Loucy (cell line): ENCODE measurements at regions not wholly inside any gene's neighbourhood (a gene's known extent, or its start where the extent isn't known, plus 50 kb on each side); places are given as distances from the start of the nearest gene placed in this dataset.

Experiments
- H2AFZ ChIP-seq: fragments of 200-600 bp; sonication (generic); 2 replicates; pipeline ENCODE4 v1.6.0; 2016; ENCODE audit warnings: antibody characterized with exemption, mild to moderate bottlenecking, low read length, moderate library complexity
- H3F3A ChIP-seq: fragments of 200-600 bp; 2 replicates; pipeline ENCODE4 v1.6.0; 2016; ENCODE audit warnings: antibody characterized with exemption, low read depth, mild to moderate bottlenecking
- H3K27me3 ChIP-seq: fragments of 200-600 bp; sonication (generic); 2 replicates; pipeline ENCODE4 v1.6.1; 2014; ENCODE audit warnings: low read length, mild to moderate bottlenecking; ENCODE audit not compliant: insufficient read depth, poor library complexity, severe bottlenecking
- H3K36me3 ChIP-seq: fragments of 200-600 bp; sonication (generic); 2 replicates; pipeline ENCODE4 v1.6.1; 2016; ENCODE audit warnings: low read length; ENCODE audit not compliant: insufficient read depth
- H3K4me1 ChIP-seq: fragments of 200-600 bp; sonication (generic); 2 replicates; pipeline ENCODE4 v1.5.1; 2014; ENCODE audit warnings: low read length, mild to moderate bottlenecking; ENCODE audit not compliant: insufficient read depth, poor library complexity, severe bottlenecking
- H3K4me2 ChIP-seq: fragments of 200-600 bp; sonication (generic); 2 replicates; pipeline ENCODE4 v1.6.0; 2014; ENCODE audit warnings: antibody characterized with exemption, low read length, low read depth, mild to moderate bottlenecking; ENCODE audit not compliant: poor library complexity, severe bottlenecking
- H3K4me3 ChIP-seq: fragments of 200-600 bp; sonication (generic); 2 replicates; pipeline ENCODE4 v1.5.1; 2014; ENCODE audit warnings: low read length, mild to moderate bottlenecking, mixed read lengths; ENCODE audit not compliant: poor library complexity, severe bottlenecking
- H3K79me2 ChIP-seq: fragments of 200-600 bp; sonication (generic); 2 replicates; pipeline ENCODE4 v1.6.1; 2014; ENCODE audit warnings: low read length; ENCODE audit not compliant: insufficient read depth
- H3K9ac ChIP-seq: fragments of 200-600 bp; sonication (generic); 2 replicates; pipeline ENCODE4 v1.6.0; 2014; ENCODE audit warnings: mild to moderate bottlenecking, low read depth, low read length, moderate library complexity; ENCODE audit not compliant: poor library complexity, severe bottlenecking
- H3K9me2 ChIP-seq: fragments of 200-600 bp; sonication (generic); replicated peaks from 2 replicates; pipeline ENCODE4 v1.6.1; 2016; ENCODE audit warnings: low read depth, low read length, mixed read lengths
- H3K9me3 ChIP-seq: fragments of 200-600 bp; sonication (generic); 2 replicates; pipeline ENCODE4 v1.6.1; 2014; ENCODE audit warnings: mild to moderate bottlenecking, antibody characterized with exemption, low read length, low read depth; ENCODE audit not compliant: insufficient read depth
- H4K20me1 ChIP-seq: fragments of 200-600 bp; sonication (generic); 2 replicates; pipeline ENCODE4 v1.6.0; 2014; ENCODE audit warnings: antibody characterized with exemption, low read length, mild to moderate bottlenecking; ENCODE audit not compliant: insufficient read depth, poor library complexity, severe bottlenecking
- EZH2phosphoT487 ChIP-seq: fragments of 200-600 bp; IDR thresholded peaks from 2 replicates; pipeline ENCODE4 v1.6.1; 2018; ENCODE audit warnings: antibody characterized with exemption, mild to moderate bottlenecking, moderate library complexity, borderline replicate concordance
- TF ChIP-seq, protein P1 (sequence below): fragments of 200-600 bp; sonication (generic); conservative IDR thresholded peaks from 2 replicates; pipeline ENCODE4 v1.5.1; 2014; ENCODE audit warnings: mild to moderate bottlenecking, antibody characterized with exemption, low read length

DNA sequence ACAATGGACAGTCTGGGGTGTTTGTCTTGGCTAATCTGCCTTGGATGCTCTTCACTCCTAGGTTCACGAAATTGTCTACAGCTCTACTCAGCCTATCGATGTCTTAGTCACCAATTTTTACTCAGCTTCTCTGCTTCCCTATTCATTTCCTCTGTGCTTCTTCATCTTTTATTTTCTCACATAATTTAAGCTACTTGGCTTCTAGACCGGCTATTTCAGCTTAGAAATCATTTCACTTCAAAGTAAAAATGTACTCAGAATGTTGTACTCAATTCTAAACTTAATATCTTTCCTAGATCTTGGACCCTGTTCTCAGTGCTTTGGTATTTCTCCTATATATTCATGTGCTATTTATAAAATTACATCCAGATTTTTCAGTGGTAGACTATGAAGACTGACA, 430.0 kb upstream of the FTMT start:
- H3K4me1 ChIP-seq = no peaks in the 10 kb centered on the region
- no peaks in the 10 kb centered on the region for H4K20me1 ChIP-seq
- no peaks in the 10 kb centered on the region for H3K79me2 ChIP-seq
- no peaks in the 10 kb centered on the region for H3K36me3 ChIP-seq
- H3F3A ChIP-seq = no peaks in the 10 kb centered on the region
- TF ChIP-seq, protein P1, sequence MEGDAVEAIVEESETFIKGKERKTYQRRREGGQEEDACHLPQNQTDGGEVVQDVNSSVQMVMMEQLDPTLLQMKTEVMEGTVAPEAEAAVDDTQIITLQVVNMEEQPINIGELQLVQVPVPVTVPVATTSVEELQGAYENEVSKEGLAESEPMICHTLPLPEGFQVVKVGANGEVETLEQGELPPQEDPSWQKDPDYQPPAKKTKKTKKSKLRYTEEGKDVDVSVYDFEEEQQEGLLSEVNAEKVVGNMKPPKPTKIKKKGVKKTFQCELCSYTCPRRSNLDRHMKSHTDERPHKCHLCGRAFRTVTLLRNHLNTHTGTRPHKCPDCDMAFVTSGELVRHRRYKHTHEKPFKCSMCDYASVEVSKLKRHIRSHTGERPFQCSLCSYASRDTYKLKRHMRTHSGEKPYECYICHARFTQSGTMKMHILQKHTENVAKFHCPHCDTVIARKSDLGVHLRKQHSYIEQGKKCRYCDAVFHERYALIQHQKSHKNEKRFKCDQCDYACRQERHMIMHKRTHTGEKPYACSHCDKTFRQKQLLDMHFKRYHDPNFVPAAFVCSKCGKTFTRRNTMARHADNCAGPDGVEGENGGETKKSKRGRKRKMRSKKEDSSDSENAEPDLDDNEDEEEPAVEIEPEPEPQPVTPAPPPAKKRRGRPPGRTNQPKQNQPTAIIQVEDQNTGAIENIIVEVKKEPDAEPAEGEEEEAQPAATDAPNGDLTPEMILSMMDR = no peak
- no peak for TF ChIP-seq EZH2phosphoT487
- no peaks in the 10 kb centered on the region for H3K9me3 ChIP-seq
- no peaks in the 10 kb centered on the region for H3K9me2 ChIP-seq
- H2AFZ ChIP-seq = no peak overlapping the region
- H3K9ac ChIP-seq = no peak overlapping the region
- H3K4me2 ChIP-seq = no peak overlapping the region
- no peak overlapping the region for H3K4me3 ChIP-seq
- no peaks in the 10 kb centered on the region for H3K27me3 ChIP-seq

DNA sequence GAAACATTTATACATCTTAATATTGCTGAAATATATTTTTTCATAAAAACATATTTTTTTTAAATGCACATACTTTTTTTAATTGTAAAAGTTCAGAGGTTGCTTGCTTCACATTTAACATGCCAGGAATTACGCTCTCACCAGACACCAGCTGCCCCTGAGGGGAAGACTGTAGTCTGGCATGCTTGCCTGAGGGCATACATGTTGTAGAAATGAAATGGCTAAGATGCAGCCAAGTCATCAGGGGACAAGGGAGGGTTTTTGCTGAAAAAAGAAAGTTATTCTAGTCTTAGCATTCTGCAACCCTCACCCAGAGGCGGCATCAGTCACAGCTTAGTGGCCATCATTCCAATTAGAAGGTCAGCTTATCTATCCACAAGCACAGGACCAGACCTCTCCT, 426.7 kb upstream of the FTMT start:
- Histone ChIP-seq H3K9me3 (no peaks in the 10 kb centered on the region), H3F3A (no peaks in the 10 kb centered on the region), H3K9me2 (no peaks in the 10 kb centered on the region), H3K4me3 (no peak overlapping the region), H3K36me3 (no peaks in the 10 kb centered on the region), H3K9ac (no peak overlapping the region), H3K4me1 (no peaks in the 10 kb centered on the region), H3K79me2 (no peaks in the 10 kb centered on the region), H3K4me2 (no peak overlapping the region), H3K27me3 (no peaks in the 10 kb centered on the region), H4K20me1 (no peaks in the 10 kb centered on the region), H2AFZ (no peak overlapping the region)
- no peak for TF ChIP-seq EZH2phosphoT487
- TF ChIP-seq, protein P1 = no peak

DNA sequence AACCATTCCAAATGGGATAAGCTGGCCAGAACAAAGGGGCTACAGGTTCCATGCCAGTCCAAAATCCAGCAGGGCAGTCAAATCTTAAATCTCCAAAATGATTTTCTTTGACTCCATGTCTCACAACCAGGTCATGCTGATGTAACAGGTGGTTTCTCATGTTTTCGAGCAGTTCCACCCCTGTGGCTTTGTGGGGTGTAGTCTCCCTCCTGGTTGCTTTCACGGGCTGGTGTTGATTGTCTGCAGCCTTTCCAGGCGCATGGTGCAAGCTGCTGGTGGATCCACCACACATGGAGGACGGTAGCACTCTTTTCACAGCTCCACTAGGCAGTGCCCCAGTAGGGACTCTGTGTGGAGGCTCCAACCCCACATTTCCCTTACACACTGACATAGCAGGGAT, 425.5 kb upstream of the FTMT start:
- H4K20me1 ChIP-seq = no peaks in the 10 kb centered on the region
- H2AFZ ChIP-seq = no peak overlapping the region
- no peaks in the 10 kb centered on the region for H3K4me1 ChIP-seq
- no peaks in the 10 kb centered on the region for H3F3A ChIP-seq
- TF ChIP-seq, protein P1 = no peak
- no peak for TF ChIP-seq EZH2phosphoT487
- H3K4me2 ChIP-seq = no peak overlapping the region
- no peaks in the 10 kb centered on the region for H3K79me2 ChIP-seq
- H3K9ac ChIP-seq = no peak overlapping the region
- H3K36me3 ChIP-seq = no peaks in the 10 kb centered on the region
- H3K9me2 ChIP-seq = no peaks in the 10 kb centered on the region
- H3K27me3 ChIP-seq = no peaks in the 10 kb centered on the region
- no peaks in the 10 kb centered on the region for H3K9me3 ChIP-seq
- no peak overlapping the region for H3K4me3 ChIP-seq
